WTC11 (cell line): ENCODE measurements at regions not wholly inside any gene's neighbourhood (a gene's known extent, or its start where the extent isn't known, plus 50 kb on each side); places are given as distances from the start of the nearest gene placed in this dataset.

ENCODE experiments used
- ATF3 ChIP-seq: sonication (generic); formaldehyde crosslinking; conservative IDR thresholded peaks from 2 replicates; pipeline ENCODE4 v1.8.1; 2022; ENCODE audit warnings: mild to moderate bottlenecking, missing genetic modification reagents
- CBFB ChIP-seq: sonication (generic); formaldehyde crosslinking; IDR thresholded peaks from 2 replicates; pipeline ENCODE4 v1.8.1; 2022; ENCODE audit warnings: mild to moderate bottlenecking, low read depth, missing genetic modification reagents
- CTCF ChIP-seq: fragments of 200-600 bp; IDR thresholded peaks from 2 replicates; pipeline ENCODE4 v1.8.0; 2022; ENCODE audit warnings: antibody characterized with exemption
- ELF4 ChIP-seq: sonication (generic); formaldehyde crosslinking; IDR thresholded peaks from 2 replicates; pipeline ENCODE4 v1.8.1; 2022; ENCODE audit warnings: low read depth, mild to moderate bottlenecking, moderate library complexity, missing genetic modification reagents
- GABPB1 ChIP-seq: sonication (generic); formaldehyde crosslinking; IDR thresholded peaks from 2 replicates; pipeline ENCODE4 v1.8.1; 2023; ENCODE audit warnings: mild to moderate bottlenecking, missing genetic modification reagents
- NFYB ChIP-seq: sonication (generic); formaldehyde crosslinking; conservative IDR thresholded peaks from 2 replicates; pipeline ENCODE4 v1.8.0; 2022; ENCODE audit warnings: low read depth, missing genetic modification reagents
- ZNF416 ChIP-seq: fragments of 250-450 bp; sonication (Bioruptor Pico); IDR thresholded peaks from 2 replicates; pipeline ENCODE4 v1.9.0; 2021; ENCODE audit warnings: mild to moderate bottlenecking, inconsistent platforms
- ZNF423 ChIP-seq: fragments of 250-450 bp; sonication (Bioruptor Pico); IDR thresholded peaks from 2 replicates; pipeline ENCODE4 v2.1.2; 2022; ENCODE audit warnings: mild to moderate bottlenecking, moderate library complexity

- TF ChIP-seq CBFB (CRISPR knock-in tag) (no peak), ZNF423 (CRISPR knock-in tag) (no peak), CTCF (no peak), GABPB1 (CRISPR knock-in tag) (no peak), ATF3 (CRISPR knock-in tag) (no peak), ZNF416 (no peak), NFYB (CRISPR knock-in tag) (no peak), ELF4 (CRISPR knock-in tag) (no peak)
Observed at GRCh38 chr13:104597546-104598180, 1531.4 kb upstream of the SLC10A2 start.
